K562 (cell line): ENCODE measurements at regions not wholly inside any gene's neighbourhood (a gene's known extent, or its start where the extent isn't known, plus 50 kb on each side); places are given as distances from the start of the nearest gene placed in this dataset.

Experiments used
- ATAC-seq: fragments of 200-7000 bp; cut with Tn5 transposase; 3 replicates; pipeline ENCODE4 v1.9.1; 2020; ENCODE audit warnings: moderate library complexity
- BruUV-seq: library from RNA; stranded (reverse); fragments of 400-500 nt; replicated peaks from 2 replicates; lab custom pipeline; 2021; lab: Mats Ljungman, UMichigan
- CTCF ChIA-PET: fragments of 300-600 bp; formaldehyde crosslinking; extraction: SDS; loops from one replicate; lab custom pipeline; 2021; ENCODE audit warnings: low intra/inter-chr PET ratio; lab: Yijun Ruan, JAX
- POLR2A ChIA-PET: fragments of 300-600, 350-650 bp; sonication (Branson Sonifier 250); formaldehyde crosslinking; extraction: SDS; loops from one replicate; lab custom pipeline; 2021; ENCODE audit warnings: antibody characterized with exemption, inconsistent platforms; lab: Yijun Ruan, JAX
- DNase-seq, 4 experiments: peaks; one replicate each; pipeline versions ENCODE4 v3.0.0 to v3.0.0-alpha.2; 2011 to 2018; ENCODE audit warnings: low spot score in 3 of 4, mixed read lengths in 3 of 4; ENCODE audit errors: extremely low read depth in 1 of 4
- FAIRE-seq: peaks from 2 replicates; lab custom pipeline; 2011; peaks lifted over from hg19 to GRCh38; lab: Jason Lieb, UNC
- H2AFZ ChIP-seq: 2 replicates; pipeline ENCODE4 v1.6.0; 2011; ENCODE audit warnings: low read depth, low read length, control low read depth, inconsistent platforms
- H3K27ac ChIP-seq: fragments of 200-600 bp; 3 replicates; pipeline ENCODE4 v1.8.0; 2011; ENCODE audit warnings: low read depth, mild to moderate bottlenecking, control low read depth, inconsistent platforms, low read length, moderate library complexity, mixed read lengths; ENCODE audit errors: extremely low read depth
- H3K27me3 ChIP-seq, 2 experiments: fragments of 300-600 bp in 1 of 2; 2 replicates in 1 of 2; 3 replicates in 1 of 2; pipeline versions ENCODE4 v1.6.0 to v1.8.0; 2011; ENCODE audit warnings: inconsistent platforms in 2 of 2, low read length in 2 of 2, mild to moderate bottlenecking in 1 of 2, mixed read lengths in 1 of 2, moderate library complexity in 1 of 2; ENCODE audit not compliant: control insufficient read depth in 2 of 2, insufficient read depth in 2 of 2
- H3K36me3 ChIP-seq: fragments of 300-600 bp; 3 replicates; pipeline ENCODE4 v1.8.0; 2011; ENCODE audit warnings: mild to moderate bottlenecking, low read length, inconsistent platforms; ENCODE audit not compliant: control insufficient read depth, insufficient read depth
- H3K4me1 ChIP-seq, 2 experiments: fragments of 200-600 bp in 1 of 2; replicated peaks in 1 of 2; 2 replicates in 1 of 2; 3 replicates in 1 of 2; pipeline versions ENCODE4 v1.5.1 to v1.8.0; 2011; ENCODE audit warnings: inconsistent platforms in 2 of 2, low read length in 2 of 2, mild to moderate bottlenecking in 1 of 2, mixed read lengths in 1 of 2, moderate library complexity in 1 of 2; ENCODE audit not compliant: control insufficient read depth in 2 of 2, insufficient read depth in 2 of 2
- H3K4me2 ChIP-seq: 2 replicates; pipeline ENCODE4 v1.6.1; 2011; ENCODE audit warnings: low read length, control low read depth, inconsistent platforms, mixed read lengths; ENCODE audit not compliant: insufficient read depth
- H3K4me3 ChIP-seq: fragments of 200-600 bp; sonication (generic), shearing (Covaris generic); 2 replicates; pipeline ENCODE4 v1.5.1; 2016; ENCODE audit warnings: control low read depth, inconsistent platforms
- H3K79me2 ChIP-seq: fragments of 200-600 bp; 3 replicates; pipeline ENCODE4 v1.8.0; 2011; ENCODE audit warnings: low read length, inconsistent platforms; ENCODE audit not compliant: control insufficient read depth, insufficient read depth
- H3K9ac ChIP-seq, 2 experiments: 2 replicates each; pipeline versions ENCODE4 v1.6.0 to v1.6.1; 2011; ENCODE audit warnings: low read depth in 2 of 2, low read length in 2 of 2, control low read depth in 1 of 2, inconsistent platforms in 1 of 2, mild to moderate bottlenecking in 1 of 2, mixed read lengths in 1 of 2; ENCODE audit not compliant: insufficient read depth in 1 of 2
- H3K9me1 ChIP-seq: one replicate; pipeline ENCODE4 v1.6.0; 2011; ENCODE audit warnings: inconsistent platforms, mild to moderate bottlenecking, low read length, moderate library complexity; ENCODE audit not compliant: control insufficient read depth, insufficient read depth
- H3K9me3 ChIP-seq: replicated peaks from 2 replicates; pipeline ENCODE4 v1.5.1; 2011; ENCODE audit warnings: low read depth, low read length, inconsistent platforms; ENCODE audit not compliant: control insufficient read depth, insufficient read depth
- H4K20me1 ChIP-seq: replicated peaks from 2 replicates; pipeline ENCODE4 v1.6.1; 2011; ENCODE audit warnings: low read length, inconsistent platforms, mixed read lengths; ENCODE audit not compliant: control insufficient read depth, insufficient read depth
- GTF2F1 ChIP-seq: IDR thresholded peaks from 2 replicates; pipeline ENCODE4 v1.6.1; 2011; ENCODE audit warnings: low read depth, low read length, improper control_type of control experiment
- NCOA4 ChIP-seq: fragments of 450-650 bp; IDR thresholded peaks from 2 replicates; pipeline ENCODE4 v1.6.1; 2018; ENCODE audit warnings: mild to moderate bottlenecking; ENCODE audit not compliant: partially characterized antibody
- NR3C1 ChIP-seq: sonication (generic); formaldehyde crosslinking; IDR thresholded peaks from 2 replicates; pipeline ENCODE4 v1.8.1; 2022; ENCODE audit warnings: missing genetic modification reagents
- RFX1 ChIP-seq: fragments of 450-650 bp; IDR thresholded peaks from 2 replicates; pipeline ENCODE4 v1.6.1; 2016; ENCODE audit warnings: mild to moderate bottlenecking, moderate library complexity
- XRCC3 ChIP-seq: fragments of 450-650 bp; IDR thresholded peaks from 2 replicates; pipeline ENCODE4 v1.6.1; 2017; ENCODE audit warnings: mild to moderate bottlenecking, moderate library complexity
- YY1 ChIP-seq, 3 experiments: IDR thresholded peaks; 2 replicates each; pipeline ENCODE4 v1.6.1; 2011; ENCODE audit warnings: low read length in 2 of 3, mild to moderate bottlenecking in 2 of 3, moderate library complexity in 2 of 3, borderline replicate concordance in 1 of 3, control low read depth in 1 of 3, low read depth in 1 of 3; ENCODE audit not compliant: insufficient read depth in 3 of 3, insufficient replicate concordance in 2 of 3, control insufficient read depth in 1 of 3, insufficient read length in 1 of 3; ENCODE audit errors: extremely low read depth in 1 of 3
- ZNF23 ChIP-seq: fragments of 250-450 bp; sonication (Bioruptor Pico); IDR thresholded peaks from 2 replicates; pipeline ENCODE4 v1.4.0; 2020; ENCODE audit warnings: mild to moderate bottlenecking
- ZNF780A ChIP-seq: fragments of 250-450 bp; sonication (Bioruptor Pico); IDR thresholded peaks from 2 replicates; pipeline ENCODE4 v1.5.0; 2021; ENCODE audit warnings: mild to moderate bottlenecking
- WGBS: fragments of 100-300 bp; shearing (Covaris generic); methylation state at CpG from one replicate; pipeline ENCODE4 v1.1.6; 2016; ENCODE audit warnings: low coverage, mixed read lengths; ENCODE audit not compliant: insufficient coverage; ENCODE audit errors: missing lambda C conversion rate; 5-methylcytosine and 5-hydroxymethylcytosine counted together
- in situ Hi-C: fragments of 300-500 bp; cut with MboI; formaldehyde crosslinking; loops from 4 replicates; pipeline ENCODE4 v1.15.0; 2018; ENCODE audit warnings: inconsistent platforms, mixed read lengths
- intact Hi-C: fragments of 100-400 bp; cut with micrococcal nuclease; formaldehyde crosslinking; loops from 2 replicates; pipeline ENCODE4 v1.14.2; 2022

DNA sequence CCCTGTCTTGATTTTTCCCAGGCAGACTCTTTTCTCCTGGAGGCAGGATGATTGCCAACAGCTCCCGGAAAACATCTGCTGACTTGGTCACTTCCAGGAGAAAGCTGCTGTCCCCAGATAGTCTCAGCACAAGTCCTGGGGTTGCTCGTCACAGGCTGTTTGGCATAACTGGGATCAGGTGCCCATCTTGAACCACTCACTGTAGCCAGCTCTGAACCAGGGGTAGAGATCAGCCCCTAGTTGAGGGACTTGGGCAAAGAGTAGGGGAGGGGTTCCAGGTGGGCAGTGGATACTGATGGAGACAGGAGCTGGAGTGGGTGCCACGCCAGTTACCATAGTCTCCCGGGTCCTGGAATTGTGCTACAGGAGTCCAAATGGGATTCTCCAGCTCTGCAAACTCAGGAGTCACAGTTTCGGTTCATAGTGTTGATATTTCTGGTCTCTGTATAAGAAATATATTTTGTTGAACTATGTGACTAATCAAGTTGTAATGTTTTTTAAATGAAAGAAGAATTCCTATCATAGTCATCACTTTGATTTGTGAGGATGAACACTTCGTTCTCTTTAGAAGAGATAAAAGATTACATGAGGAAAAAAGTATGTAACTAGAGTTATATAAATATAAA is 1154.5 kb downstream of the AACS start:
- intact Hi-C loops = no loop called here
- H3K9me3 ChIP-seq = no peaks in the 10 kb centered on the region

GRCh38 chr12:126224032-126224431 is 1158.8 kb downstream of the AACS start:
- Histone ChIP-seq H3K27ac (no peak overlapping the region), H3K9me1 (no peaks in the 10 kb centered on the region), H4K20me1 (no peaks in the 10 kb centered on the region), H3K4me3 (no peak overlapping the region), H3K79me2 (no peaks in the 10 kb centered on the region), H3K4me1 (no peaks in the 10 kb centered on the region), H3K9ac (no peak overlapping the region), H2AFZ (no peak overlapping the region), H3K4me2 (no peak overlapping the region), H3K9me3 (peaks cover 2% of the 10 kb centered on the region; the same call in 1 of the 2 replicates), H3K36me3 (no peaks in the 10 kb centered on the region), H3K27me3 (no peaks in the 10 kb centered on the region)
- ChIA-PET CTCF (no interaction called here), POLR2A (no interaction called here)
- in situ Hi-C loops = no loop called here
- TF ChIP-seq ZNF23 (CRISPR knock-in tag) = no peak
- TF ChIP-seq ZNF780A (CRISPR knock-in tag) = no peak
- TF ChIP-seq NR3C1 (CRISPR knock-in tag) = no peak
- no peak for TF ChIP-seq YY1 (IDR thresholded peaks at IDR 0.05; ENCODE audit: borderline replicate concordance in 1 of 3, control insufficient read depth in 1 of 3, extremely low read depth in 1 of 3, insufficient read depth in 3 of 3, insufficient read length in 1 of 3, insufficient replicate concordance in 2 of 3, low read depth in 1 of 3, low read length in 2 of 3)
- no peak for TF ChIP-seq GTF2F1
- no peak for TF ChIP-seq XRCC3
- TF ChIP-seq NCOA4 = no peak
- WGBS = 6% methylated on average over 3 of the region's 3 CpGs
- ATAC-seq (no peak), DNase-seq (no peak), FAIRE-seq (no peak)
- intact Hi-C loops = no loop called here
- no TSS peak for BruUV-seq

More for the DNA sequence above, 1154.5 kb downstream of the AACS start:
- in situ Hi-C loops = no loop called here
- POLR2A ChIA-PET = no interaction called here
- ATAC-seq (no peak), FAIRE-seq (no peak), DNase-seq (no peak)
- no peak overlapping the region for H3K4me3 ChIP-seq
- CTCF ChIA-PET = no interaction called here
- no peak for TF ChIP-seq RFX1
- H2AFZ ChIP-seq = no peak overlapping the region
- BruUV-seq = no TSS peak
- no peaks in the 10 kb centered on the region for H3K9me1 ChIP-seq
- H3K4me1 ChIP-seq = no peaks in the 10 kb centered on the region
- no peaks in the 10 kb centered on the region for H4K20me1 ChIP-seq
- 2% methylated on average over 6 of the region's 6 CpGs for WGBS
- no peaks in the 10 kb centered on the region for H3K36me3 ChIP-seq
- H3K79me2 ChIP-seq = no peaks in the 10 kb centered on the region
- no peak overlapping the region for H3K9ac ChIP-seq
- H3K27me3 ChIP-seq = no peaks in the 10 kb centered on the region
- no peak overlapping the region for H3K27ac ChIP-seq
- H3K4me2 ChIP-seq = no peak overlapping the region
